Kidney (tissue), 13 donors: ENCODE measurements at regions not wholly inside any gene's neighbourhood (a gene's known extent, or its start where the extent isn't known, plus 50 kb on each side); places are given as distances from the start of the nearest gene placed in this dataset.

ENCODE experiments used
- DNase-seq, 5 donors: peaks; one replicate each; pipeline ENCODE4 v3.0.0-alpha.2; 2013 to 2020
- FAIRE-seq: peaks from 2 replicates; lab custom pipeline; 2012; peaks lifted over from hg19 to GRCh38; lab: Jason Lieb, UNC
- H3K27ac ChIP-seq, 2 donors: one replicate each; pipeline ENCODE4 v1.7.0; 2013; ENCODE audit warnings: low read depth in 2 of 2, low read length in 2 of 2, inconsistent platforms in 1 of 2
- H3K27me3 ChIP-seq: one replicate; pipeline ENCODE4 v1.7.1; 2013; ENCODE audit warnings: low read length, inconsistent platforms; ENCODE audit not compliant: control insufficient read depth, insufficient read depth
- H3K36me3 ChIP-seq, 3 donors: one replicate each; pipeline versions ENCODE4 v1.7.0 to v1.7.1; 2013; ENCODE audit warnings: low read length in 3 of 3, control low read depth in 1 of 3, inconsistent platforms in 1 of 3; ENCODE audit not compliant: insufficient read depth in 3 of 3, control insufficient read depth in 2 of 3
- H3K4me1 ChIP-seq, 3 donors: one replicate each; pipeline versions ENCODE4 v1.7.0 to v1.7.1; 2013; ENCODE audit warnings: low read length in 3 of 3, inconsistent platforms in 1 of 3, low read depth in 1 of 3; ENCODE audit not compliant: control insufficient read depth in 2 of 3, insufficient read depth in 2 of 3
- H3K4me3 ChIP-seq, 3 donors: one replicate each; pipeline versions ENCODE4 v1.7.0 to v1.8.1; 2013; ENCODE audit warnings: low read length in 3 of 3, control low read depth in 1 of 3, inconsistent platforms in 1 of 3
- H3K9ac ChIP-seq, 3 donors: one replicate each; pipeline versions ENCODE4 v1.7.0 to v1.7.1; 2013; ENCODE audit warnings: low read length in 3 of 3, control low read depth in 1 of 3, inconsistent platforms in 1 of 3
- H3K9me3 ChIP-seq, 3 donors: one replicate each; pipeline versions ENCODE4 v1.7.0 to v1.7.1; 2013; ENCODE audit warnings: low read length in 3 of 3, control low read depth in 1 of 3, inconsistent platforms in 1 of 3; ENCODE audit not compliant: control insufficient read depth in 2 of 3, insufficient read depth in 1 of 3
- CTCF ChIP-seq: IDR thresholded peaks from 3 replicates; pipeline ENCODE4 v1.5.1; 2012; ENCODE audit warnings: mild to moderate bottlenecking, moderate library complexity, borderline replicate concordance; ENCODE audit not compliant: insufficient read depth; ENCODE audit errors: extremely low read depth
- intact Hi-C: fragments of 100-400 bp; cut with DNase I; formaldehyde crosslinking; loops from one replicate; pipeline ENCODE4 v1.11.1; 2022
- donor health status: control.
- donor health status: control.
- donor health status: control.
- donor health status: control.
- donor health status: control.
- donor health status: DM: yes; HTN: yes; CAD: no.
- donor health status: Normal renal cell carcinoma (clear cell type).

- H3K27ac ChIP-seq, result no peak overlapping the region
- no peaks in the 10 kb centered on the region for H3K9me3 ChIP-seq
- no peak for DNase-seq
- H3K4me1 ChIP-seq, result no peaks in the 10 kb centered on the region
- H3K9ac ChIP-seq, result no peak overlapping the region
- no peak for FAIRE-seq
- intact Hi-C loops, result no loop called here
- no peak overlapping the region for H3K4me3 ChIP-seq
- no peaks in the 10 kb centered on the region for H3K27me3 ChIP-seq
- no peak for TF ChIP-seq CTCF
- no peaks in the 10 kb centered on the region for H3K36me3 ChIP-seq
Measured at GRCh38 chr16:73853968-73854367, 442.6 kb upstream of the PSMD7 start.

- Histone ChIP-seq H3K4me1 (no peaks in the 10 kb centered on the region), H3K27me3 (no peaks in the 10 kb centered on the region), H3K4me3 (no peak overlapping the region), H3K27ac (no peak overlapping the region), H3K36me3 (no peaks in the 10 kb centered on the region), H3K9ac (no peak overlapping the region), H3K9me3 (no peaks in the 10 kb centered on the region)
- no peak for TF ChIP-seq CTCF
- DNase-seq, result no peak
- no peak for FAIRE-seq
- intact Hi-C loops, result no loop called here
Measured at GRCh38 chr16:73852561-73852960, 444.1 kb upstream of the PSMD7 start.

- no peaks in the 10 kb centered on the region for H3K36me3 ChIP-seq
- no peaks in the 10 kb centered on the region for H3K9me3 ChIP-seq
- no peak for FAIRE-seq
- H3K4me3 ChIP-seq, result no peak overlapping the region
- no peaks in the 10 kb centered on the region for H3K4me1 ChIP-seq
- H3K9ac ChIP-seq, result no peak overlapping the region
- no peak for TF ChIP-seq CTCF
- intact Hi-C loops, result no loop called here
- H3K27me3 ChIP-seq, result no peaks in the 10 kb centered on the region
- no peak overlapping the region for H3K27ac ChIP-seq
- no peak for DNase-seq
Measured at GRCh38 chr16:73848993-73849392, 447.6 kb upstream of the PSMD7 start.

GRCh38 chr16:73847090-73847489, 449.5 kb upstream of the PSMD7 start:
- Histone ChIP-seq H3K36me3 (no peaks in the 10 kb centered on the region), H3K4me3 (no peak overlapping the region), H3K4me1 (no peaks in the 10 kb centered on the region), H3K27me3 (no peaks in the 10 kb centered on the region), H3K27ac (no peak overlapping the region), H3K9me3 (no peaks in the 10 kb centered on the region), H3K9ac (no peak overlapping the region)
- no peak for TF ChIP-seq CTCF
- FAIRE-seq (no peak), DNase-seq (no peak)
- intact Hi-C loops, result no loop called here
